ENCODE measurements at regions not wholly inside any gene's neighbourhood (a gene's known extent, or its start where the extent isn't known, plus 50 kb on each side); places are given as distances from the start of the nearest gene placed in this dataset.

- TF ChIP-seq, protein P1, sequence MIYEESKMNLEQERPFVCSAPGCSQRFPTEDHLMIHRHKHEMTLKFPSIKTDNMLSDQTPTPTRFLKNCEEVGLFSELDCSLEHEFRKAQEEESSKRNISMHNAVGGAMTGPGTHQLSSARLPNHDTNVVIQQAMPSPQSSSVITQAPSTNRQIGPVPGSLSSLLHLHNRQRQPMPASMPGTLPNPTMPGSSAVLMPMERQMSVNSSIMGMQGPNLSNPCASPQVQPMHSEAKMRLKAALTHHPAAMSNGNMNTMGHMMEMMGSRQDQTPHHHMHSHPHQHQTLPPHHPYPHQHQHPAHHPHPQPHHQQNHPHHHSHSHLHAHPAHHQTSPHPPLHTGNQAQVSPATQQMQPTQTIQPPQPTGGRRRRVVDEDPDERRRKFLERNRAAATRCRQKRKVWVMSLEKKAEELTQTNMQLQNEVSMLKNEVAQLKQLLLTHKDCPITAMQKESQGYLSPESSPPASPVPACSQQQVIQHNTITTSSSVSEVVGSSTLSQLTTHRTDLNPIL (CRISPR knock-in tag; IDR thresholded peaks at IDR 0.05; ENCODE audit: low read depth), result no peak
- no peak for TF ChIP-seq ESRRG (CRISPR knock-in tag; IDR thresholded peaks at IDR 0.05)
- TF ChIP-seq TCF4 (CRISPR knock-in tag; IDR thresholded peaks at IDR 0.05; ENCODE audit: borderline replicate concordance), result no peak
- TF ChIP-seq, protein P2, sequence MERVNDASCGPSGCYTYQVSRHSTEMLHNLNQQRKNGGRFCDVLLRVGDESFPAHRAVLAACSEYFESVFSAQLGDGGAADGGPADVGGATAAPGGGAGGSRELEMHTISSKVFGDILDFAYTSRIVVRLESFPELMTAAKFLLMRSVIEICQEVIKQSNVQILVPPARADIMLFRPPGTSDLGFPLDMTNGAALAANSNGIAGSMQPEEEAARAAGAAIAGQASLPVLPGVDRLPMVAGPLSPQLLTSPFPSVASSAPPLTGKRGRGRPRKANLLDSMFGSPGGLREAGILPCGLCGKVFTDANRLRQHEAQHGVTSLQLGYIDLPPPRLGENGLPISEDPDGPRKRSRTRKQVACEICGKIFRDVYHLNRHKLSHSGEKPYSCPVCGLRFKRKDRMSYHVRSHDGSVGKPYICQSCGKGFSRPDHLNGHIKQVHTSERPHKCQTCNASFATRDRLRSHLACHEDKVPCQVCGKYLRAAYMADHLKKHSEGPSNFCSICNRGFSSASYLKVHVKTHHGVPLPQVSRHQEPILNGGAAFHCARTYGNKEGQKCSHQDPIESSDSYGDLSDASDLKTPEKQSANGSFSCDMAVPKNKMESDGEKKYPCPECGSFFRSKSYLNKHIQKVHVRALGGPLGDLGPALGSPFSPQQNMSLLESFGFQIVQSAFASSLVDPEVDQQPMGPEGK (CRISPR knock-in tag; IDR thresholded peaks at IDR 0.05; ENCODE audit: borderline replicate concordance), result no peak
- TF ChIP-seq POU6F1 (CRISPR knock-in tag; IDR thresholded peaks at IDR 0.05; ENCODE audit: borderline replicate concordance, low read depth), result no peak
- no peak for TF ChIP-seq ISL1 (CRISPR knock-in tag; IDR thresholded peaks at IDR 0.05)
- no peak for TF ChIP-seq BACH2 (CRISPR knock-in tag; IDR thresholded peaks at IDR 0.05; ENCODE audit: borderline replicate concordance)
- no peak for TF ChIP-seq ZFP3 (CRISPR knock-in tag; IDR thresholded peaks at IDR 0.05)
- TF ChIP-seq ZNF8 (CRISPR knock-in tag; IDR thresholded peaks at IDR 0.05), result no peak
- no peak for TF ChIP-seq ZFP30 (CRISPR knock-in tag; IDR thresholded peaks at IDR 0.05)
- TF ChIP-seq GLIS3 (CRISPR knock-in tag; IDR thresholded peaks at IDR 0.05), result no peak
Measured at GRCh38 chr14:65986041-65986440, 500.1 kb upstream of the CCDC196 start (continued).

- no peak for ATAC-seq
- TF ChIP-seq, protein P1 (CRISPR knock-in tag; IDR thresholded peaks at IDR 0.05; ENCODE audit: low read depth), result no peak
- no peak for TF ChIP-seq OSR1 (CRISPR knock-in tag; IDR thresholded peaks at IDR 0.05)
- TF ChIP-seq, protein P2 (CRISPR knock-in tag; IDR thresholded peaks at IDR 0.05; ENCODE audit: borderline replicate concordance), result no peak
- TF ChIP-seq GLIS3 (CRISPR knock-in tag; IDR thresholded peaks at IDR 0.05), result no peak
- no peak for TF ChIP-seq ISL1 (CRISPR knock-in tag; IDR thresholded peaks at IDR 0.05)
- no peak for TF ChIP-seq ZNF70 (CRISPR knock-in tag; IDR thresholded peaks at IDR 0.05)
- no peak for TF ChIP-seq SNAI2 (CRISPR knock-in tag; IDR thresholded peaks at IDR 0.05)
- TF ChIP-seq, protein P3, sequence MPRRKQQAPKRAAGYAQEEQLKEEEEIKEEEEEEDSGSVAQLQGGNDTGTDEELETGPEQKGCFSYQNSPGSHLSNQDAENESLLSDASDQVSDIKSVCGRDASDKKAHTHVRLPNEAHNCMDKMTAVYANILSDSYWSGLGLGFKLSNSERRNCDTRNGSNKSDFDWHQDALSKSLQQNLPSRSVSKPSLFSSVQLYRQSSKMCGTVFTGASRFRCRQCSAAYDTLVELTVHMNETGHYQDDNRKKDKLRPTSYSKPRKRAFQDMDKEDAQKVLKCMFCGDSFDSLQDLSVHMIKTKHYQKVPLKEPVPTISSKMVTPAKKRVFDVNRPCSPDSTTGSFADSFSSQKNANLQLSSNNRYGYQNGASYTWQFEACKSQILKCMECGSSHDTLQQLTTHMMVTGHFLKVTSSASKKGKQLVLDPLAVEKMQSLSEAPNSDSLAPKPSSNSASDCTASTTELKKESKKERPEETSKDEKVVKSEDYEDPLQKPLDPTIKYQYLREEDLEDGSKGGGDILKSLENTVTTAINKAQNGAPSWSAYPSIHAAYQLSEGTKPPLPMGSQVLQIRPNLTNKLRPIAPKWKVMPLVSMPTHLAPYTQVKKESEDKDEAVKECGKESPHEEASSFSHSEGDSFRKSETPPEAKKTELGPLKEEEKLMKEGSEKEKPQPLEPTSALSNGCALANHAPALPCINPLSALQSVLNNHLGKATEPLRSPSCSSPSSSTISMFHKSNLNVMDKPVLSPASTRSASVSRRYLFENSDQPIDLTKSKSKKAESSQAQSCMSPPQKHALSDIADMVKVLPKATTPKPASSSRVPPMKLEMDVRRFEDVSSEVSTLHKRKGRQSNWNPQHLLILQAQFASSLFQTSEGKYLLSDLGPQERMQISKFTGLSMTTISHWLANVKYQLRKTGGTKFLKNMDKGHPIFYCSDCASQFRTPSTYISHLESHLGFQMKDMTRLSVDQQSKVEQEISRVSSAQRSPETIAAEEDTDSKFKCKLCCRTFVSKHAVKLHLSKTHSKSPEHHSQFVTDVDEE (CRISPR knock-in tag; IDR thresholded peaks at IDR 0.05), result no peak
- no peak for TF ChIP-seq ZNF8 (CRISPR knock-in tag; IDR thresholded peaks at IDR 0.05)
- TF ChIP-seq PPARA (CRISPR knock-in tag; IDR thresholded peaks at IDR 0.05; ENCODE audit: borderline replicate concordance), result no peak
- TF ChIP-seq ZFP30 (CRISPR knock-in tag; IDR thresholded peaks at IDR 0.05), result no peak
- no peak for TF ChIP-seq CSDC2 (CRISPR knock-in tag; IDR thresholded peaks at IDR 0.05)
Measured at GRCh38 chr14:65989981-65990380, 496.2 kb upstream of the CCDC196 start.

GRCh38 chr14:65991104-65991503, 495.1 kb upstream of the CCDC196 start:
- ATAC-seq, result no peak
- TF ChIP-seq SNAI2 (CRISPR knock-in tag; IDR thresholded peaks at IDR 0.05) (no peak), ZFP3 (CRISPR knock-in tag; IDR thresholded peaks at IDR 0.05) (no peak), ZC3H10 (CRISPR knock-in tag; IDR thresholded peaks at IDR 0.05) (no peak), BACH2 (CRISPR knock-in tag; IDR thresholded peaks at IDR 0.05; ENCODE audit: borderline replicate concordance) (no peak), ZNF70 (CRISPR knock-in tag; IDR thresholded peaks at IDR 0.05) (no peak), CSDC2 (CRISPR knock-in tag; IDR thresholded peaks at IDR 0.05) (no peak), RARB (CRISPR knock-in tag; IDR thresholded peaks at IDR 0.05) (no peak), ISL1 (CRISPR knock-in tag; IDR thresholded peaks at IDR 0.05) (no peak), TOX (CRISPR knock-in tag; IDR thresholded peaks at IDR 0.05; ENCODE audit: borderline replicate concordance) (no peak), PPARA (CRISPR knock-in tag; IDR thresholded peaks at IDR 0.05; ENCODE audit: borderline replicate concordance) (no peak), TCF4 (CRISPR knock-in tag; IDR thresholded peaks at IDR 0.05; ENCODE audit: borderline replicate concordance) (no peak), ESRRG (CRISPR knock-in tag; IDR thresholded peaks at IDR 0.05) (no peak)
- TF ChIP-seq, protein P4, sequence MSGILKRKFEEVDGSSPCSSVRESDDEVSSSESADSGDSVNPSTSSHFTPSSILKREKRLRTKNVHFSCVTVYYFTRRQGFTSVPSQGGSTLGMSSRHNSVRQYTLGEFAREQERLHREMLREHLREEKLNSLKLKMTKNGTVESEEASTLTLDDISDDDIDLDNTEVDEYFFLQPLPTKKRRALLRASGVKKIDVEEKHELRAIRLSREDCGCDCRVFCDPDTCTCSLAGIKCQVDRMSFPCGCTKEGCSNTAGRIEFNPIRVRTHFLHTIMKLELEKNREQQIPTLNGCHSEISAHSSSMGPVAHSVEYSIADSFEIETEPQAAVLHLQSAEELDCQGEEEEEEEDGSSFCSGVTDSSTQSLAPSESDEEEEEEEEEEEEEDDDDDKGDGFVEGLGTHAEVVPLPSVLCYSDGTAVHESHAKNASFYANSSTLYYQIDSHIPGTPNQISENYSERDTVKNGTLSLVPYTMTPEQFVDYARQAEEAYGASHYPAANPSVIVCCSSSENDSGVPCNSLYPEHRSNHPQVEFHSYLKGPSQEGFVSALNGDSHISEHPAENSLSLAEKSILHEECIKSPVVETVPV (CRISPR knock-in tag; IDR thresholded peaks at IDR 0.05), result no peak
- TF ChIP-seq, protein P3 (CRISPR knock-in tag; IDR thresholded peaks at IDR 0.05), result no peak

Data from SK-N-SH treated with all-trans-retinoic acid at 6 μM for 48 hours (cell line).